IPS-18a (cell line): ENCODE measurements at regions not wholly inside any gene's neighbourhood (a gene's known extent, or its start where the extent isn't known, plus 50 kb on each side); places are given as distances from the start of the nearest gene placed in this dataset.

Experiments
- H3K27ac ChIP-seq: one replicate; pipeline ENCODE4 v1.5.1; 2013; ENCODE audit warnings: low read length
- H3K27me3 ChIP-seq: one replicate; pipeline ENCODE4 v1.6.1; 2013; ENCODE audit warnings: mild to moderate bottlenecking, low read length; ENCODE audit not compliant: control insufficient read depth, insufficient read depth
- H3K36me3 ChIP-seq: one replicate; pipeline ENCODE4 v1.6.1; 2013; ENCODE audit warnings: low read depth, low read length; ENCODE audit not compliant: control insufficient read depth
- H3K4me1 ChIP-seq: one replicate; pipeline ENCODE4 v1.6.1; 2013; ENCODE audit warnings: low read depth, low read length; ENCODE audit not compliant: control insufficient read depth
- H3K4me3 ChIP-seq: one replicate; pipeline ENCODE4 v1.5.1; 2013; ENCODE audit warnings: low read length
- H3K9ac ChIP-seq: one replicate; pipeline ENCODE4 v1.6.1; 2013; ENCODE audit warnings: mild to moderate bottlenecking, low read length, moderate library complexity
- H3K9me3 ChIP-seq: one replicate; pipeline ENCODE4 v1.6.1; 2013; ENCODE audit warnings: low read depth, low read length; ENCODE audit not compliant: control insufficient read depth

- no peak overlapping the region for H3K9ac ChIP-seq
- H3K27me3 ChIP-seq = no peaks in the 10 kb centered on the region
- no peak overlapping the region for H3K27ac ChIP-seq
- H3K9me3 ChIP-seq = no peaks in the 10 kb centered on the region
- no peaks in the 10 kb centered on the region for H3K4me1 ChIP-seq
- H3K36me3 ChIP-seq = no peaks in the 10 kb centered on the region
- no peak overlapping the region for H3K4me3 ChIP-seq
Observed at GRCh38 chr4:177895136-177895535, 452.9 kb upstream of the AGA start.

GRCh38 chr4:177901786-177902185, 459.5 kb upstream of the AGA start:
- Histone ChIP-seq H3K4me3 (no peak overlapping the region), H3K4me1 (no peaks in the 10 kb centered on the region), H3K9ac (no peak overlapping the region), H3K27me3 (no peaks in the 10 kb centered on the region), H3K27ac (no peak overlapping the region), H3K9me3 (peaks cover 2% of the 10 kb centered on the region), H3K36me3 (no peaks in the 10 kb centered on the region)

- no peak overlapping the region for H3K27ac ChIP-seq
- peaks cover 2% of the 10 kb centered on the region for H3K9me3 ChIP-seq
- H3K27me3 ChIP-seq = no peaks in the 10 kb centered on the region
- H3K36me3 ChIP-seq = no peaks in the 10 kb centered on the region
- no peaks in the 10 kb centered on the region for H3K4me1 ChIP-seq
- H3K4me3 ChIP-seq = no peak overlapping the region
- no peak overlapping the region for H3K9ac ChIP-seq
Observed at GRCh38 chr4:177902386-177902785, 460.1 kb upstream of the AGA start.

DNA sequence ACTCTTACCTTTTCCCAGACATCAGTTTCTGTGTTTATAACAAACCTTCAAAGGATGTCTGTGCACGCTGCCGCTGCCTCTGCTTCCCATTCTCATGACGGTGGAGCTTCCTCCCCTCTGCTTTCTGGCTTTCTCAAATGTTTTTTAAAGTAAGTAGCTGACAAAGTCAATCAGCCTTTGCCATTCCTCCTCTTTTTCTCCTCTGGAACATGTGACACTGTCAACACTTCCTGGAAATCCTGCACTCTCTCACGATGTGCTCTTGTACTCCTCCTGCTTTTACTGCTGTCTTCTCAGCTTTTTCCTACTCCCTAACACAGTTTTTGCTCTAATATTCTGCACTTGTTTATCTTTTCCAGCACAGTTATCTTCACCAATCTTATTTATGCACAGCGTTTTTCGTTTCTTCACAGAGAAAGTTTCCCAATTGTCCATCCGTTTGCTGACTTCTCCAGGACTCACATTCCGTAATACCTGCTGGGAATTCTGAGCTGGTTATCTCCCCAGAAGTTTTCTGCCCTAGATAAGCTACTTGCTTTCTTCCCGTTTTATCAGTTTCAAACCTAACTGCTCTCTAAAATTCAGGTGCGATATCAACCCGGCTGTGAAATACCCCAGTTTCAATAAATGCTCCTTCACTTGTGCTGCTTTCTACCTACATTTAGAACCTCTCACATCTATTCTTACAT, 465.6 kb upstream of the AGA start:
- Histone ChIP-seq H3K36me3 (no peaks in the 10 kb centered on the region), H3K27me3 (no peaks in the 10 kb centered on the region), H3K4me1 (peaks cover 5% of the 10 kb centered on the region), H3K9me3 (peaks cover 3% of the 10 kb centered on the region), H3K4me3 (no peak overlapping the region), H3K27ac (no peak overlapping the region), H3K9ac (no peak overlapping the region)

GRCh38 chr4:177921715-177922114, 479.5 kb upstream of the AGA start:
- no peak overlapping the region for H3K9ac ChIP-seq

DNA sequence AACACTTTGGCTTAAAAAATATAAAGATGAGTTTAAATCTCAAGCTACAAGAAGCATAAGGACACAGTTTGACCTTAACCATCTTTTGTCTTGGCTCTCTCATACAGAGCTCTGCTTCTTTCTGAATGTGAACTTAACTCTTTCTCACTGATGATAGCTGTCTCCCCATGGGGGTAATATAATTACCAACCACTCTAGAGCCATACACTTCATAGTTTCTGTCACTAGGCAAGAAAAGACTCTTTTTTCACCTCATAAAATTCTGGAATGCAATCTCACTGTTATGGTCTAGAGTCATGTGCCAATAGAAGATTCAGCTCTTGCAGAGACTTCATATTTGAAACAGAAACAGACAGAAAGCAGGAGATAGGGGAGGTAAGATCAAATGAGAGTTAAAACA, 481.7 kb upstream of the AGA start:
- Histone ChIP-seq H3K4me3 (no peak overlapping the region), H3K9me3 (no peaks in the 10 kb centered on the region), H3K9ac (no peak overlapping the region), H3K4me1 (no peaks in the 10 kb centered on the region), H3K27me3 (no peaks in the 10 kb centered on the region), H3K27ac (no peak overlapping the region), H3K36me3 (no peaks in the 10 kb centered on the region)

More at GRCh38 chr4:177921715-177922114, 479.5 kb upstream of the AGA start:
- Histone ChIP-seq H3K4me3 (no peak overlapping the region), H3K27me3 (no peaks in the 10 kb centered on the region), H3K36me3 (no peaks in the 10 kb centered on the region), H3K9me3 (no peaks in the 10 kb centered on the region), H3K4me1 (no peaks in the 10 kb centered on the region), H3K27ac (no peak overlapping the region)

DNA sequence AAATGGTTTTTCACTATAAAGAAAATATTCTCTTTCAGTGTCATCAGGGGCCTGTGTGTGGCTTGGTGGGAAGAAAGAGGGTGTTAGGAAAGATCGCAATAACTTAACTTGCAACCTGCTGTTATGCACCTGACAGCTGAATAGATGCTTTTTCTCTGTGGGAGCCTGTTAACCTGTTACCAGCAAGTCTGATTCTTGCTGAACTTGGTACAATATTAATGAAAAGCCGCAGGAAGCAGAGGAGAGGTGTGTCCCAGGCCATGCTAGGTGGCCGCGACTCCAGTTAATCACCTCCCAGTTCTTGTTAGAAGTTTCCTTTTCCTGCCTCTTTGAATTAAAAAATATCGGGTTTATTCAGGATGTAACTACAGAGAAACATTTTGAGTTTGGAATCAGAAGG, 494.8 kb upstream of the AGA start:
- Histone ChIP-seq H3K9ac (no peak overlapping the region), H3K9me3 (no peaks in the 10 kb centered on the region), H3K27me3 (no peaks in the 10 kb centered on the region), H3K4me1 (no peaks in the 10 kb centered on the region), H3K27ac (no peak overlapping the region), H3K4me3 (no peak overlapping the region), H3K36me3 (no peaks in the 10 kb centered on the region)

GRCh38 chr4:177938226-177938625, 496.0 kb upstream of the AGA start:
- no peaks in the 10 kb centered on the region for H3K27me3 ChIP-seq
- no peak overlapping the region for H3K9ac ChIP-seq
- H3K27ac ChIP-seq = no peak overlapping the region
- no peaks in the 10 kb centered on the region for H3K4me1 ChIP-seq
- H3K36me3 ChIP-seq = no peaks in the 10 kb centered on the region
- no peak overlapping the region for H3K4me3 ChIP-seq
- no peaks in the 10 kb centered on the region for H3K9me3 ChIP-seq

DNA sequence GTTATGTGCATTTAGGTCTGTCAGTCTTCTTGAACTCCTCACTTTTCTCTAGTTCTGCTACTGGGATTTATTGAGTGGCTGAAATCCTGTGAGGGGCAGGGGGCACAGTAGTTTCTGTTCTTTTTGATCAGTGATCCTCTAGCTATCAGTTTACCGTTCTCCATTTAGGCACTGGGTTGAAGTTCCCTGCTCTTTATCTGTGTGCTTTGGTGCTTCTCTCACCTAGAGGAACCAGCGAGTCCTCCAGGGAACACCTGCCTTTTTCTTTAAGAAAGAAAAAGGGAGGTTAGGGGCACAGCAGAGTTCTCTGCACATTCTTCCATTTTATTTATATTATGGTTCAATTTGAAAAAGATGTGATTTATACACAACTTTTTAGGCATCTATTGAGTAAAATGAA, 503.0 kb upstream of the AGA start:
- H3K9ac ChIP-seq = no peak overlapping the region
- no peak overlapping the region for H3K4me3 ChIP-seq
- no peaks in the 10 kb centered on the region for H3K9me3 ChIP-seq
- H3K36me3 ChIP-seq = no peaks in the 10 kb centered on the region
- no peaks in the 10 kb centered on the region for H3K27me3 ChIP-seq
- H3K4me1 ChIP-seq = no peaks in the 10 kb centered on the region
- H3K27ac ChIP-seq = no peak overlapping the region

- no peak overlapping the region for H3K9ac ChIP-seq
- H3K4me3 ChIP-seq = no peak overlapping the region
- no peaks in the 10 kb centered on the region for H3K36me3 ChIP-seq
- no peaks in the 10 kb centered on the region for H3K9me3 ChIP-seq
- H3K27ac ChIP-seq = no peak overlapping the region
- H3K27me3 ChIP-seq = no peaks in the 10 kb centered on the region
- no peaks in the 10 kb centered on the region for H3K4me1 ChIP-seq
Observed at GRCh38 chr4:177947607-177948006, 505.4 kb upstream of the AGA start.

DNA sequence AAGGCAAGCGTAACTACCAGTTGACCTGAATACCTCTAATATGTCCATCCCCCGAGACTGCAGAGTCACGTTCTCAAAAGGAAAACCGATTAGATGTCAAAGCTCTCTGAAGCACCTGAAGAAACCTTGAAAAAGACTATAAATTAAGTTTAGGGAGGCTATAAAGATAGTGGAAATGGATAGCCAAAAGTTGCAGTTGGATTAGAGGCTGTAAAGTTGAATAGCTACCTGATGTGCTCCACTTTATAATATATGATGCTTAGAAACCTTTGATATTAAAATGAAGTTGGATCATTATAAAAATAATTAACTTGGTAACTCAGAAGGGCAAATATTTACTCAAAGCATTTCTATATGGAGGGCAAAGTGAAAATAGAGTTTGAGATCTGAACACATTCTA, 506.6 kb upstream of the AGA start:
- no peaks in the 10 kb centered on the region for H3K36me3 ChIP-seq
- H3K27me3 ChIP-seq = no peaks in the 10 kb centered on the region
- H3K4me1 ChIP-seq = no peaks in the 10 kb centered on the region
- no peak overlapping the region for H3K27ac ChIP-seq
- no peaks in the 10 kb centered on the region for H3K9me3 ChIP-seq
- no peak overlapping the region for H3K4me3 ChIP-seq
- H3K9ac ChIP-seq = no peak overlapping the region

GRCh38 chr4:177951026-177951425, 508.8 kb upstream of the AGA start:
- H3K9me3 ChIP-seq = no peaks in the 10 kb centered on the region
- H3K9ac ChIP-seq = no peak overlapping the region

More at GRCh38 chr4:177951026-177951425, 508.8 kb upstream of the AGA start:
- H3K4me3 ChIP-seq = no peak overlapping the region
- no peak overlapping the region for H3K27ac ChIP-seq
- no peaks in the 10 kb centered on the region for H3K27me3 ChIP-seq
- no peaks in the 10 kb centered on the region for H3K36me3 ChIP-seq
- no peaks in the 10 kb centered on the region for H3K4me1 ChIP-seq
